Fibroblast of skin of abdomen (primary cell): ENCODE measurements at regions not wholly inside any gene's neighbourhood (a gene's known extent, or its start where the extent isn't known, plus 50 kb on each side); places are given as distances from the start of the nearest gene placed in this dataset.

Experiments
- DNase-seq: peaks from one replicate; pipeline ENCODE4 v3.0.0-alpha.2; 2013

DNA sequence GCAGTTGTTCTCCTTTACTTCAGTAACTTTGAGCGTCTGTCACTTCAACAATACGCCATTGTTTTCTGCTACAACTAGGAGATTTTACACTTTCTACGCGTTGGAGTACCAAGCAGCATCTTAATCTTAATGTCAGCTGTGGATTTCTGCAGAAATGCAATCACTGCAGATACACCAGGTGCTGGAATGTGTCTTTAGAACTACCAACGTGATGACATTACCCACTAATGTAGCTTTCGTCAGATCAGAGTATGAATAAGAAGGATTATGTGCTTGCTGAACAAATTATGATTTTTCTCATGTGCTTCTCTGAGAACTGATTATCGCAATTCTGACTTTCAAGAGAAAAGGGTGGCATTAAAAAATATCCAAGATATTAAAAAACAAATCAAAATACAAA, 77.5 kb upstream of the CNTN3 start:
- DNase-seq, result peak; percentile 2

DNA sequence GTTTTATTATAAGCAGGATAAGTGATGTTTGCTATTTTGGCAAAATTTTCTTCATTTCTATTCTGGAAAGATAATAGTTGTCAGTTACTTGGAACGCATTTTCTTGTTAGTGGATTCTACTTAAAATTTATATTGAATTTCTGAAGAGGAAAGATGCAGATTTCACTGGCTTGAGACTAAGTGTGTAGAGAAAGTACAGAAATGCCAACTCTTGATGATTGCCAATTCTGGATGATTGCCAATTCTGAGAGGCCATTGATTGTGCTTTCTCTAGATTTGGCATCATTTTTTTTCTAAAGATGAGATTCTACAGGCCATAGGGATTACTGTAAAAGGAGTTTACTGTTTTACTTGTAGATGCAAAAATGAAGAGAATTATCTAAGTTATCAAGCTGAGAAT, 58.9 kb upstream of the CNTN3 start:
- DNase-seq, result no peak

DNA sequence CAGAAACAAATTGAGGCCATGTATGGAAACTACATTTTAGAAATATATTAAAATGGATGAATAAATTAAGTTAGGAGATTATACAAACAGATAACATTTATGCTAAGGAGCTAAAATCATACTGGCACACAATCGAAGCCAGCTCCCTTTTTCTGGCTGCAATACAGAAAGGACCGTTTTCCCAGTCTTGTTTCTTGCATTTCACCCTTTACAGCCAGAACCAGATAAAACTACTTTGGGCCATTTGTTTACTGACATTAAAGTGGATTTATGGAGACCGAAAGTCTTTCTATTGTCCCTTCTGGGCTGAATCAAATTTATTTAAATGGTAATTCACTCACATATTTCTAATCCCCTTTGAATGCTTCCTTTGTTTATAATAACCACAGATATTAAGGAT, 50.1 kb upstream of the CNTN3 start:
- no peak for DNase-seq
